HG03039 (cell line): ENCODE measurements at regions not wholly inside any gene's neighbourhood (a gene's known extent, or its start where the extent isn't known, plus 50 kb on each side); places are given as distances from the start of the nearest gene placed in this dataset.
"Not testable (repeated sequence)": the region's sequence is repeated elsewhere in the genome, so short reads cannot be mapped to it uniquely, and the experiment has no call there.

Experiments used
- ATAC-seq: cut with Tn5 transposase; IDR thresholded peaks from one replicate; pipeline ENCODE4 v1.9.1; 2021; ENCODE audit warnings: mild to moderate bottlenecking, moderate library complexity; ENCODE audit not compliant: unreplicated experiment

DNA sequence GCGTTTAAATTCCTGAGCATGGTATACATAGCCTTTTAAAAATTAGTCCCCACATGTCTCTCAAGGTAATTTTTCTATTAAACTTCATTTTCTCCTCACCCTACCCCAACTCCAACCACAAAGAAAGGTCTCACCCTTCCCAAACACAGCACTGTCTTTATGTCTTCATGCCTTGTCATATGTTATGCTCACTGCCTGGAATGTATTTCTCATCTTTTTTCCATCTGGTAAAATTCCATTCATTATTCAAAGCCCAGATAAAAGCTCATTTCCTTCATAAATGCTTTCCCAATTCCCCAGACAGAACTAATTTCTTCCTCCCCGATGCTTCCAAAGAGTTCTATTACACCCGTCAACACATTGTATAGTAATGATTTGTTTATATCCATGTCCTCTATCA lies 302.0 kb downstream of the ALDH8A1 start:
- no peak for ATAC-seq

DNA sequence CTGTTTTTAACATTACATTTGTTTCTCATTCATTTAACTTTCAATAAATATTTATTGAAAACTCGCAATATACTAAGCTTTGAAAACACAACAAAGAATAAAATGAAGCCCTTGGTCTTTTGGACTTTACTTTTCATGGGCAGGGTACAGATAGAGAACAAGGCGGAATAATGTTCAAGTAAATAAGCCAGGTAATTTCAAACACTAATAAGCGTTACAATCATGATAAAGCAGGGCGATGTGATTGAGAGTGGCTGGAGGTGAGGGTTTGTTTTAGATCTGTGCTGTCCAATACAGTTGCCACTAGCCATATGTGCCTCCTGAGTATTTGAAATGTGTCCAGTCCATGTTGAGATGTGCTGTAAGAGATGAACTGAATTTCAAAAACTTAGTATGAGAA lies 307.1 kb downstream of the ALDH8A1 start:
- no peak for ATAC-seq

DNA sequence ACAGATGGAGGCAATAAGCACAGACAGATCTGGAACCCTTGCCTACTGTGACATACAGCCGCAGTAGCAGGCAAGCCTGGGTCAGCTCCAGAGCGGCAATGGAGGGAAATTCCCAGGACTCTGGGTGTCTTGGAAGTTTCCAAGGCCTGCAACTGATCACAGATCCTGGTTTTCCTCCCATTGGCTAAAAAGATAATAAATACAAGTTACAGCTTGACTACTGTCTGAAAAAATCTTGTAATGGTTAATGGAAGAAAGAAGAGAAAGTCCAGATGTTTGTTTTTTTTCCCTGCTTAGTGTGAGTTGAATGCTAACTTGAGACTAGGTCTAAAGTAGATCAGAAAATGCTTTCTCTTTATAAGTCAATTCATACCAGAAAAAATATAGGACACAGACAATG lies 307.6 kb downstream of the ALDH8A1 start:
- no peak for ATAC-seq

DNA sequence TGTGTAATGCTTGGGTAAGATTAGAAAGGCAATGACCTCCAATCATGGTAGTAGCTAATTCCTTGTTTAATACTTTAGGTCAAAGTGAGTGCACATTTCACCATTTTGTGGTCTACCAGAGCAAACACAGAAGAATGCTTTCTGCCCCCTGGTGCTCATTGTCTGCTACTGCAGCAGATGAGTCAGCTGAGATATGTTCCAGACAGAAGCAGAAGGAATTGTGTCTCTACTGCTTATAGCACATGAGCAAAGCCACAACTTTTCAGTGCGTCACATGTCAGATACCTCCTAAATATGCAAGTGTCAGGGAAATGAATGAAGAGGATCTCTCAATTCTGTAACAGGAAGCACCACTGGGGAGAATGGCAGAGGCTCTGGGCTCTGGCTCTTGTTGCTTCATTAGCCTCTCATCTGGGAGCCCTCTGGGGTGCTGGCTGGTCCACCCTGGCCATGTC lies 308.9 kb downstream of the ALDH8A1 start:
- ATAC-seq, result peak; percentile 69

DNA sequence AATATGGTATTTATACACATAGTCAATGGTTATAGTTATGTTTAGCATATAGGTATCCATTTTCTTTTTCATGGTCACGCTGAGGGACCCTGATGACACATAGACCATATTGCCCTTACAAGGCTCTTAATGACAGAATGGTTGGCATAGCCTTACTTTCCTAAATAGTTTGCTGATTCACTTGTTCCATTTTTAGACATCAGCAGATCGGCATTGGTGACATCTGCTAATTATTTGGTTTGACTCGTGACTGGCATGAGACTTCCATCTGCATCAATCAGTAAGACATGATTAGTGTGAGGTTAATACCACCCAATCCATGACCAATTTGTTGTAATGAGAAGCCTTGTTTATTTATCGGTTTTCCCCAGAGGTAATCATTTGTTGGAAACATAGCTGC lies 309.7 kb downstream of the ALDH8A1 start:
- no peak for ATAC-seq

DNA sequence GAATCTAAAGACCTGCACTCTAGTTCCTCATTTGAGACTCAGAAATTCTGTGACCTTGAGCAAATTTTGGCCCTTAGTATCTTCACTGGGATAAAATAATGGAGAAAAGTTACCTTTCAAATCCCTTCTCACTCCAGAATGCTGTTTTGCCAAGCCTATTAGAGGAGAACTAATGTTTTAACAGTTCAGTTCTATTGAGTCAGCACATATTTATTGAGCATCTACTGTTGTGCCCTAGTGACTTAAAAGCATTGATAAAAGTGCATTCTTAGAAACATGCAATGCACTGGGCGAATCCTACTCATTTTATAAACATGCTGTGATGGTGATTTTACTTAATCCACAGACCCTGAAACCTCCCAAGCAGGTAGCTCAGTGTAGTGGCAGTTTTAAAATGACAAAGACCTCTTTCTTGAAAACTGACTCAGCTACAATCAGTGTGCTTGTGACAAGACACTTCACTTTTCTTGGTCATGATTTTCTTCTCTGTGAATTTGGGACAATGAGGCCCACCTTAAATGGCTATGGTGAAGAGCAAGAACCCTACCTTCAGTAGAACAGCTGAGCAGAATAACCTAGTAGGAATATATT lies 312.0 kb downstream of the ALDH8A1 start:
- no peak for ATAC-seq

DNA sequence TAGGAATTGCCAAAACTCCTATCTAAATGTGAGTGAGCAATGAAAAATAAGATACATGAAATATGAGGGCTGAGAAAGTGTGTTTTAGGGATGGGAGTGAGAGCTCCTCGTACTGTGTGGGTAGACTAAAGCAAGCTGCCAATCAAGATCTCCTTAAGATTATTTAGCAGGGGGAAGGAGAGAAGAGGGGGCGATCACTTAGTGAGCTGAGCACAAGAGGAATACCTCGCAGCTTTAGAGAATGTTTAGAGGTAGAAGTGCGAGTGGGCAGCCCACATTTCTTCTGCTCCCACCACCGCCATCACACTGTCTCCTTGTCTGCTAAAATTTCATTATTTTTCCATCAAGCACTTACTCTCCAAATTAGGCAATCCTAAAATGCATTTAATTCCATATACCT lies 312.6 kb downstream of the ALDH8A1 start:
- ATAC-seq, result no peak

DNA sequence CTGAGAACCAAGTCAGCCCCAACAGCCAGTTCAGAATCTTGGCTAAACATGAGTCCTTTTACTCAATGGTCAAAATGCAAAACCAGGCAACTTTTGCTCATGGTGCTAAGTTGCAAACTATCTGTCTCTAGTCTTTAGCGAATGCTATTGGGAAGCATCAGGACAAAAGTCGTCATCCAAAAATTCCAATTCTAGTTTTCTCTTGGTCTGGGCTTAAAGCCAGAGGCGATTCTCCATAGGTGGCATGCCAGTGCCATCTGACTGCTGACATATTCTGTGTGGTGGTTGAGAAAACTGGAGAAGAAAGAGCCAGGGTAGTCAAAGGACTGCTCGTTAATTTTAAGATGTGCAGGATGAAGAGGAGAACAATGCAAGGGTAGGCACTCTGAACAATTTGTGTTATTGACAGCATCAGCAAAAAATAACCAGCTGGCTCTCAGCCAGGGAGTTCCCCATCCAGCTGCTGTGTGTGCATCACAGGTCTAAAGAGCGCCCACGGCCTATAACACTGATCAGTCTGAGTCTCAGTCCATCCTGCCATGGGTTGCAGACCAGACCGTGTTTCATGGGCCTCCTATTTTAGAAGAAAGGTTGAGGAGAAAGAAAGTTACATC lies 313.6 kb downstream of the ALDH8A1 start:
- no peak for ATAC-seq

DNA sequence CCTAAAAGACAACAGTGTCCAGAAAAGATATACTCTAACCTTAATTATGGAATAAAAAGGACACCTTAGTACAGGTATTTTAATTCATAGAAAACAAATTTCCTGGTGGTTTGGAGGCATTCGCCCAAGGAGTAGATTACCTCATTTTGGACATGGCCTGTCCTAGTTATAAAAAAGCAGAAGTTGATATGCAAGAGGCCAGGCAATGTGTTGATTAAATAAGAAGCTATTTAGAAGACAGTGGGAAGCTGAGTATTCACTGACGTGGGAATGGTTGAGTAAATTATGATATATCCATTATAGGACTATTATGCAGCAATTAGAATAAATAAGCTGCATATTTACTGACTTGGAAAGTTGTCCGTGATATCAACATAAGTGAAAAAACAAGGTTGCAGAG lies 314.9 kb downstream of the ALDH8A1 start:
- no peak for ATAC-seq

DNA sequence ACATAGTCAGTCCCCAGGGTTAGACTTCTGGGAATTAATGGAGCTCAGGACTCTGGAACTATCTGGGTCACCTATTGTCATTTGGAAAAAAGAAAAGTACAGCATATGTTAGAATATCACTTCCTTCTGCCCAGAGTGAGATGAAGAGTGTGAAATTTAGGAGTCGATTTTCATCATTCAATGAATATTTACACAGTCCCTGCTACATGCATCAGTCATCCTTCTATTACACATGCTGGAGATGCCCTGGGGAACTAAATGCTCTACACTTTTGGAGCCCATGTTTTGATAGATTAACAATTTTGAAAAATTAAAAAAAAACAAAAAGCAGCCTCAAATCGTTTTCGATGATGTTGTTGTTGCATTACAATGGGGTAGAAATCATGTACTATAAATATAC lies 315.4 kb downstream of the ALDH8A1 start:
- ATAC-seq, result no peak

DNA sequence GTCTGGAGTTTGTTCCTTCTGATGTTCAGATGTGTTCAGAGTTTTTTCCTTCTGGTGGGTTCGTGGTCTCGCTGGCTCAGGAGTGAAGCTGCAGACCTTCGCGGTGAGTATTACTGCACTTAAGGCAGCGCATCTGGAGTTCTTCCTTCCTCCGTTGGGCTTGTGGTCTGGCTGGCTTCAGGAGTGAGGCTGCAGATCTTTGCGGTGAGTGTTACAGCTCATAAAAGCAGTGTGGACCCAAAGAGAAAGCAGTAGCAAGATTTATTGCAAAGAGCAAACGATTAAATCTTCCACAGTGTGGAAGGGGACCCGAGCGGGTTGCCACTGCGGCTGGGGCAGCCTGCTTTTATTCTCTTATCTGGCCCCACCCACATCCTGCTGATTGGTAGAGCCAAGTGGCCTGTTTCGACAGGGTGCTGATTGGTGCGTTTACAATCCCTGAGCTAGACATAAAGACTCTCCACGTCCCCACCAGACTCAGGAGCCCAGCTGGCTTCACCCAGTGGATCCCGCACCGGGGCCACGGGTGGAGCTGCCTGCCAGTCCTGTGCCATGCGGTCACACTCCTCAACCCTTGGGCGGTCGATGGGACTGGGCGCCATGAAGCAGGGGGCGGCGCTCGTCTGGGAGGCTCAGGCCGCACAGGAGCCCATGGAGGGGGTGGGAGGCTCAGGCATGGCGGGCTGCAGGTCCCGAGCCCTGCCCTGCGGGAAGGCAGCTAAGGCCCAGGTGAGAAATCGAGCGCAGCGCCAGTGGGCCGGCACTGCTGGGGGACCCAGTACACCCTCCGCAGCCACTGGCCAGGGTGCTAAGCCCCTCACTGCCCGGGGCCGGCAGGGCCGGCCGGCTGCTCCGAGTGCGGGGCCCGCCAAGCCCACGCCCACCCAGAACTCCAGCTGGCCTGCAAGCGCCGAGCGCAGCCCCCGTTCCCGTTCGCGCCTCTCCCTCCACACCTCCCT lies 315.3 kb upstream of the SGK1 start:
- ATAC-seq, result not testable (repeated sequence)

DNA sequence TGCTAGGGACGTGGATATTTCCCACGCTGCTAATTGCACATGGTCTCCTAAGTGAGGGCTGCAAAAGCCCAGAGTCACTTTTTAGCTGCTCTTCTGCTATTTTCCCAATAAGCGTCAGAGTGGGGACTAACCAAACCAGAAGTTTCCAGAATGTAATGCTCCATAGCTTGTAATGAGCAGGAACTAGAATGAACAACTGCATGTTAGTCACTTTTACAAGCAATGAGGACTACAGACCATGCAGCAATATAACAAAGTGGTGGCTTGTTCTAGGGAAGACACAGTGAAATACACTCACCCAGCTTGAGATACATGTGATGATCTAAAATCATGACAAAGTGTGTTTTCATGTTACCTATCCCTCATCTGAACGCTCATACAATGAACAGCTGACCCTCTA lies 314.1 kb upstream of the SGK1 start:
- no peak for ATAC-seq

DNA sequence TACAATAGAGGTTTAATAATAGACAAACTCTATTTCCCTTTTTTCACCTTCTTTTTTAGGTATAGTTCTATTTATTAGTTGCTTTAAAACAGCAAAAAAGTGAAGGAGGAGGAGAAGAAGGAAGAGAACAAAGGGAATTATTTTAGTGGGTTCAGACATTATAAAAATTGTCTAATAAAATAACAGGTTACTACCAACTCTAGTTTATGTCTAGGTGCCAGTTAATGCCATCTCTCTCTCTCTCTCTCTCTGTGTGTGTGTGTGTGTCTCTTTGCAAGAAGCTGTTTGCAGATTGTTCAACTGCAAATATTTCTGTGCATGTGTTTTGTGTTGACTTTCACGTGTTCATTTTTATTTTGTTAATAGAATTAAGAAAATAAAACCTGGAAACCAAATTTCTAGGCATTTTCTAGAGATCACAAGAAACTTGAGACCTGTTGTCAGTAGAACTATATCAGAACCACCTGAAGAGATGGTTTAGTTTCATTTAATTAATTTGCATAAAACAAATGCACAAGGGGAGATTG lies 313.5 kb upstream of the SGK1 start:
- no peak for ATAC-seq

DNA sequence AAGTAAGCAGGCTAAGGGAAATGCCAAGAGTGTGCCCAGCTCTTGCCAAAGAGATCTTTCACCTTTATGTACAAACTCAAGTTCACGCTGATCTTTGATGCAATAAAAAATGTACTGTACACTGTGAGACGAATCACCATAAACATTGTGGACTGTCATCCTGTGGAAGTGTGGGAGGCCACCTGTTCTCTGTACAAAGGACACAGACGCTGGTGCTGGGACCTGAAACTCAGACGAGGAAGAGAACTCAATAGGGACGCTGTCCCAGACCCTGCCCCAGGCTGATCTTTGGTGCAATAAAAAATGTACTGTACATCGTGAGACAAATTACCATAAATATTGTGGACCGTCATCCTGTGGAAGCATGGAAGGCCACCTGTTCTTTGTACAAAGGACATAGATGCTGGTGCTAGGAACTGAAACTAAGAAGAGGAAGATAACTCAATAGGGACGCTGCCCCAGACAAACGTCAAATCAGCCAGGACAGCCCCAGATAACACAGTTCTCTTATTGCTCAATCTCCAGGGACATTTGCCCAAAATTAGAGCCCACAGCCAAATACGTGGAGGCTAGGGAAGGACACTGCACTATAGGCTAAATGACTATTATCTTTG lies 312.7 kb upstream of the SGK1 start:
- ATAC-seq, result no peak

DNA sequence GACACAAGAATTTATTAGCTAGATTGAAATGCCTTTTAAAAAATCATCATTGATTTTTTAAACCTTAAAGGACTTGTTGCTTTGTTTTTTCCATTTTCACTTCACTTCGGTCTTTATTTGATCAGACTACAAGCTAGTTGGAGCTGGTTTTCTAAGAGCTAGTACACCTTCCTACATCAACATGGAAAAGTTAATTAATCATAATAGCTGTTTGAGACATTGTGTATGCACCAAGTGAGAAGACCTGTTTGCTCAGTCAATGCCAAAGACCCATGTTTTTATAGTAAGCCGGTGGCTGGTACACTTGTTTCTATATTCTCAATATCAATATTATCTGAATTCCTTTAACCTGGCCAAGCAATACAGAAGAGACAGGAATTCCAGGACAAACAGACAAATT lies 310.2 kb upstream of the SGK1 start:
- ATAC-seq, result no peak

DNA sequence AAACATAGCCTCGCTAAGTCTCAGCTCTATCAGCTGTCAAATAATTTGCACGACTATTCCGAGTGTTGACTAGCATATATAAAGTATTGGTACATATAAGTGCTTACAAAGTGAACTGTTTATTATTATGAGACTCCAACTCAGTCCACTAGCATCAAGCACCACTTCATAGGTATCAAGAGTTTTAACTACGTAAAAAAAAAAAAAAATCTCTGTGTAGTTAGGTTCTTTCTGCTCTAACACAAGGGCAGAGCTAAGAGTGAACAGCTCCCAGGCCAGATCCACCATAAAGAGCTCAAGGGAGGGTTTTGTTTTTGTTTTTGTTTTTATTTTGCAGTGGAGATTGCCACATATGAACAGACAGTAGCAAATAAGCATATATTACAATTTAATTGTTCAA lies 309.8 kb upstream of the SGK1 start:
- no peak for ATAC-seq

DNA sequence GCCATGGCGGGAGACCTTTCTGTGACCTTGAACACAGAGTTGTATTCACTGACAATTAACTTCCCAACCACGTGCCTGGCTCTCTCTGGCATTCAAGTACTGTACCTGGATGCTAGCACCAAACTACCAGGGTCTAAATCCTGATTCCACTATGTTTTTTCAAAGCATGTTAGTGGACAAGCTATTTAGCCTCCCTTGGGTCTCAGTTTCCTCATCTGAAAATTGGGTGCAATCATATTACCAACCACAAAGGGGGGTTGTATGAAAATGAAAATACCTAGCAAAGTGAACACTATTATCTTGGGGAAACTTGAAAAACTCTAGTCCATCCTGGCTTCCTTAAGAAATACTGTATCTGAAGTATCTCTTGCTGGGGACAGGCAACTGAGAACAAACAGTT lies 308.7 kb upstream of the SGK1 start:
- ATAC-seq, result no peak

DNA sequence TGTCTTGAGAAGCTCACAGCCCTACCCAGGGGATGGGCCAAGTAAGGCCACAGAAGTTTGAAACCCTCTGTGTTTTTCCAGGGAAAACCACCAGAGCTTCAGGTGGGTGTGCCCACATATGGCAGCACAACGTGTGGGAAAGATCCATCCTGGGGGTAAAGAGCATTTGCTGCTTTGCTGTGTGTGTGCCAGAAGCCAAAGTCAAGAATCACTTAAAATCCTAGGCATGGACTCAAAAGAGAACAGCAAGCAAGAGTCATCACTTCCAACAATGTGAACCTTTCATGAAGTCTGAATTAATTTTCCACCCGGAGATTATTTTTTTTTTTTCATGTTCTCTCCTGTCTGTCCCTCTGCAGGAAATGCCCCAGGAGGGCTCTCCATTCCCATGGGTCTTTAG lies 308.2 kb upstream of the SGK1 start:
- ATAC-seq, result no peak

DNA sequence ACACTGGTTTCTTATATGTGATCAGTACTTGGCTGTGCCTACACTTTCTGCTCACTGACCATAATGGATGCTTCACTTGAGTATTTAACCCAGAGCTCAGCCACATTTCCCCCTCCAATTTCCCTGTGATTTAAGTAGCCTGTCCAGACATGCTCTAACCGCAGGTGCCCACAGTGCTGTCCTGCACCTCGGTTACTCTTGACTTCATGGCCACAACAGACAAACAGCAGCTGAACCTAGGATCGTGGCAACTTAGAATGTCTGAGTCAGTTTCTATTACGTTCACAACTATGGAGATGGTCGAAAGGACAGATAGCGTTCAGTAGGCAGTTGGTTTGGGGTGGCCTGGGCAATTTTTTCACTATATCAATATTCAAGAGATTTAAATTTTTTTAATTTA lies 306.9 kb upstream of the SGK1 start:
- ATAC-seq, result no peak

DNA sequence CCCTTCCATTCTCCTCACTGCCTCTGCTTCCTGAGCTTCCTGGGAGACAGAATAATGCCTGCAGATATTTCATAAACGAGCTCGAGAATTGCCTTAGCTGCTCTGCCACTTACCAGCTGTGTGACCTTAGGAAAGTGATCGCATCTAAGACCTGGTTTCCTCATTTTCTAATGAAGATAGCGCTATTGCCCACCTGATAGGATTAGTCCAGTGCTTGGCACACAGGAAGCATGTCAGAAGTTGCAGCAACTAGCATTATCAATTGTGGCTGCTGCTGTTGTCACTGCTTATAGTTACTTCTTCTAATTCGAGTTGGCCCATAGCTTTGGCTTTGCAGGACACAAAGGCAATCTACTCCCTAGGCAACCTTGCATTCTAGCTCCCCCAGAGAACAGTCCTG lies 305.5 kb upstream of the SGK1 start:
- no peak for ATAC-seq
